ENCODE measurements at regions not wholly inside any gene's neighbourhood (a gene's known extent, or its start where the extent isn't known, plus 50 kb on each side); places are given as distances from the start of the nearest gene placed in this dataset.

- CTCF ChIA-PET, result no interaction called here
- H3K27ac ChIP-seq, result no peak overlapping the region
- POLR2A ChIA-PET (ENCODE audit: low non-redundant PET), result no interaction called here
- DNase-seq (ENCODE audit: low spot score), result no peak
- TF ChIP-seq CTCF (conservative IDR thresholded peaks at IDR 0.05; ENCODE audit: low read depth), result no peak
These were observed 292.5 kb upstream of the SATB1 start for GRCh38 chr3:18717598-18717997.

- ChIA-PET CTCF (interaction anchor here (0.6 kb wide), 1 partner anchor 58 kb away, joined by 5 read pairs; no protein-coding TSS in a partner anchor), POLR2A (ENCODE audit: low non-redundant PET) (no interaction called here)
- no peak for DNase-seq (ENCODE audit: low spot score)
- no peak for TF ChIP-seq CTCF (conservative IDR thresholded peaks at IDR 0.05; ENCODE audit: low read depth)
- H3K27ac ChIP-seq, result no peak overlapping the region
These were observed 291.7 kb upstream of the SATB1 start for GRCh38 chr3:18716821-18717220.

- TF ChIP-seq CTCF (conservative IDR thresholded peaks at IDR 0.05; ENCODE audit: low read depth), result no peak
- ChIA-PET CTCF (interaction anchor here (0.6 kb wide), 1 partner anchor 58 kb away, joined by 5 read pairs; no protein-coding TSS in a partner anchor), POLR2A (ENCODE audit: low non-redundant PET) (no interaction called here)
- DNase-seq (ENCODE audit: low spot score), result no peak
- H3K27ac ChIP-seq, result no peak overlapping the region
These were observed 291.0 kb upstream of the SATB1 start for GRCh38 chr3:18716101-18716500.

- no peak for DNase-seq (ENCODE audit: low spot score)
- no peak overlapping the region for H3K27ac ChIP-seq
- CTCF ChIA-PET, result no interaction called here
- POLR2A ChIA-PET (ENCODE audit: low non-redundant PET), result no interaction called here
- no peak for TF ChIP-seq CTCF (conservative IDR thresholded peaks at IDR 0.05; ENCODE audit: low read depth)
These were observed 290.1 kb upstream of the SATB1 start for GRCh38 chr3:18715208-18715607.

GRCh38 chr3:18713577-18713951 is 288.4 kb upstream of the SATB1 start:
- TF ChIP-seq CTCF (conservative IDR thresholded peaks at IDR 0.05; ENCODE audit: low read depth), result no peak
- no peak for DNase-seq (ENCODE audit: low spot score)
- ChIA-PET CTCF (no interaction called here), POLR2A (ENCODE audit: low non-redundant PET) (no interaction called here)
- no peak overlapping the region for H3K27ac ChIP-seq

GRCh38 chr3:18712713-18713576 is 287.8 kb upstream of the SATB1 start:
- CTCF ChIA-PET, result no interaction called here
- no peak overlapping the region for H3K27ac ChIP-seq
- TF ChIP-seq CTCF (conservative IDR thresholded peaks at IDR 0.05; ENCODE audit: low read depth), result no peak
- POLR2A ChIA-PET (ENCODE audit: low non-redundant PET), result no interaction called here
- no peak for DNase-seq (ENCODE audit: low spot score)

Measured in RWPE1 (cell line).